ENCODE measurements at regions not wholly inside any gene's neighbourhood (a gene's known extent, or its start where the extent isn't known, plus 50 kb on each side); places are given as distances from the start of the nearest gene placed in this dataset.

DNA sequence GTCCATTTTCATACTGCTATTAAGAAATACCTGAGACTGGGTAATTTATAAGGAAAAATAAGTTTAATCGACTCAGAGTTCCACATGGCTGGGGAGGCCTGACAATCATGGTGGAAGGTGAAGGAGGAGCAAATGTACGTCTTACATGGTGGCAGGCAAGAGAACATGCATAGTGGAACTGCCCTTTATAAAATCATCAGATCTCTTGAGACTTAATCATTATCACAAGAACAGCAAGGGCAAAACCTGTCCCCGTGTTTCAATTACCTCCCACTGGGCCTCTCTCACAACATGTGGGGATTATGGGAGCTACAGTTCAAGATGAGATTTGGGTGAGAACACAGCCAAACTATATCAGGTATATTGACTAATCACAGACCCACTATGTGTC, 370.2 kb upstream of the USP24 start:
- DNase-seq = no peak

DNA sequence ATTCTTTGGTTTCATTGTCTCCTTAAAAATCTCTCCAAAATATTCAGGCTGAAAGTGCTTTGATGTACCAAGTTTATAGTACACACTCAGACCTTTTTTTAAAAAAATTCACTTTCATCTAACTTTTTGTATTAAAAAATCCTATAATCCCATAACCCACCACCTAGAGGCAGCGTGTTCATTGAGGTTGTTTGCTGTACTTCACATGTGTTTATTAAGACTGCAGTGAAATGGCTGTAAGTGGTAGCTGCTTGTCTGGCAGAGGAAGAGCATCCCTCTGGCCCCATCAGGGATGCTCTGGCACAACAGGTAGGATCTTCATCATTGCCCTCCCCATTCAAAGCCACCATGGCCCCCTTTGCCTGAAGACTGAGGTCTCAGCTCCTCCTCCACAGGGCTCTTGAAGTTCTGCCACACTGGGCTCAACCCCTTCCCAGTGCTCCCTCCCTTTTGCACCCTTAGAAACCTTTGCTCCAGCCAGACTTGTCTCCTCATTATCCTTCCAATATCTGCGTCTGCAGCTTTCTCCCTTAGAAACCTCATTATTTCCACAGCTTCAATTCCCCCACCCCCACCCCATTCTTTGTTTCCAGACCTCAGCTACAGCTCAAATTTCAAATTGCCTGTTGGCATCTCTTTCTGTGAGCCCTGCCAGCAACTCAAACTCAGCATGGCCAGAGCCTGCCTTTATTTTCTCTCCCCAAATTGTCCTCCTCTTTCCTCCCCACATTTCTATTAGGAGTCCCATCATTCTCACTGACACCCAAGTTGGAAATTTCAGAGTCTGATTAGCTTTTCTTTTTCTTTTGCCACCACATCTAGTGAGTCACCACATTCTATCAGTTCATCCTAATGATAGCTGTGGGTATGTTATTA, 369.6 kb upstream of the USP24 start:
- DNase-seq = no peak

DNA sequence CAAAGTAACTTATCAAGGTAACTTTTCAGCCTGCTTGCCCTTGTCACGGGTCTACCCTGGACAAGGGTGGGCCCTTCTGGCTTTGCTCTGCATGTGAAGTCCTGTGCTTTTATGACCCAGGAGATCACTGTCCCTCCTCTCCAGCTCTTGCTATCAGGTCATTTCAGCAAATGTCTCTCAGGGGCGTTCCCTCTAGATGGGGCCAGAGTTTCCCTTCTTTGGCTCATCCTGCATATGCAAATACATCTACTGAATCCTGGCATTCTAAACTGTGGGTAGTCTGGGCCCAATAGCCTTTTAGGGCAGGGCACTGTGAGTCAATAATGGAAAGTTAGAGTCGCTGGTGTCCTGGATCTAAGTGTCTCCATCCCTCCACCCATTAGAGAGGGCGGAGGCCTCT, 366.9 kb upstream of the USP24 start:
- DNase-seq = no peak

DNA sequence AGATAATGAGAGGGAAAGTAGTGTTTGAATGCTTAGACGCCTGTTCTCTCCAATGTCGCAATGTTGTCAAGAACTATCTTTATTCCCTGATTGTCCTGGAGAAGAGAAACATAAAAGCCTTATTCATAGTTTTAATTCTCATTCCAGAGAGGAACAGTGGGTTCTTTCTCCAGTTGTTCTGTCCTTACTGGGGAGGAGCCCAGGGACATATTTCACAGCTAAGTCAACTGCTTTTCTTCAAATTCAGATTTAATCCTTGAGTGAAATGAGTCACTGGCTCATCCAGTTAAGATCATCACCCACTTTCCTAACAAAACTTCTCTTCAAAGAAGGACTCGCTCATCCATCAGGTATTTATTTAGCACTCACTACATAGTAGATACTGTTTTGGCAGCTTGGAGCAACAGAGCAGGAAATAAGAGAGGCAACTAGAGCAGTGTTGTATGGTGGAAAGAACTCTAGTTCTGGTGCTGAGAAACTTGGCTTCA, 365.7 kb upstream of the USP24 start:
- no peak for DNase-seq

GRCh38 chr1:55579332-55580001, 364.3 kb upstream of the USP24 start:
- no peak for DNase-seq

DNA sequence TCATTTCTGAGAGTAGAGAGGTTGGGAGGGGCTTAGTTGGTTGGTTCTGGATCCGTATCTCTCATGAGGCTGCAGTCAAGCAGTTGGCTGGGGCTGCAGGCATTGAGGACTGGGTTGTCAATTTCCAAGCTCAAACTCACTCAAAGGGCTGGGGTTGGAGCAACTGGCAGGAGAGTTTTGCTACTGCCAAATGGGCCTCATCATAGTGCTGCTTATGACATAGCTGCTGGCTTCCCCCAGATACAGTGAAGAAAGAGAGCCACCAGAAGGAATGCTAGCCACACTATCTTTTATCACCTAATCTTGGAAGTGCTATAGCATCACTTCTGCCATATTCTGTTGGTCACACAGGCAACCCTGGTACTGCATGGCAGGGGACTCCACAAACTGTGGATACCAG, 363.5 kb upstream of the USP24 start:
- no peak for DNase-seq

DNA sequence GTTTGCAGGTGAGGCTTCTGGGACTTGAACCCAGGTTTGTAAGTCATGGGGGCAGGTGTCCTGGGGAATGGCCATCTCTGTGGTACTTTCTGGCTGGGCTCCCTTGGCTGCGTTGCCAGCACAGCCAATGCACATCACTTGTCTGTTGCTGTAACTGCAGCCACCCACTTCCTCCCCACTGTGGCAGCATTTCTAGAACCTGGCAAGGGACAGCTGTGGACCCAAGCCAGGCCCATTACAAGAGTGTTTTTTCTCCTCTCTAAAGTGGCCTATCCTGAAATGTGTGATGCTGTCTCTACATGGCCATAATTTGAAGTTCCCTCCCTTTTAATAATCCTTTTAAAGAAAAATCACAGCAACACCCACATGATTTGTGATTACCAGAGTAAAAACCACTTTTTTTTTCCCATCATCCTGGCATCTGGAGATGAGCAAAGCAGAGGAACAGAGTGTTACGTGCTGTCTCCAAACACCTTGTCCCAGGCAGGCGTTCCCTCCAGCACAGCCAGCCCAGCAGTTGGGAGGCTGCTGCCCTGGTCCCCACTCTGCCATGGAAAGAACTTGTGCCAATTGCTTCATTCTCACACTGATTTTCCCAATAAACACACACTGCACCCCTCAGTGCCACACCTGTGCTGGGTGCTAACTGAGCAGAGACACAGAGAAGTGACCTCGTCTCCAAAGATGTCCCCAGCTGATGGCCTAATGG, 360.6 kb upstream of the USP24 start:
- no peak for DNase-seq

DNA sequence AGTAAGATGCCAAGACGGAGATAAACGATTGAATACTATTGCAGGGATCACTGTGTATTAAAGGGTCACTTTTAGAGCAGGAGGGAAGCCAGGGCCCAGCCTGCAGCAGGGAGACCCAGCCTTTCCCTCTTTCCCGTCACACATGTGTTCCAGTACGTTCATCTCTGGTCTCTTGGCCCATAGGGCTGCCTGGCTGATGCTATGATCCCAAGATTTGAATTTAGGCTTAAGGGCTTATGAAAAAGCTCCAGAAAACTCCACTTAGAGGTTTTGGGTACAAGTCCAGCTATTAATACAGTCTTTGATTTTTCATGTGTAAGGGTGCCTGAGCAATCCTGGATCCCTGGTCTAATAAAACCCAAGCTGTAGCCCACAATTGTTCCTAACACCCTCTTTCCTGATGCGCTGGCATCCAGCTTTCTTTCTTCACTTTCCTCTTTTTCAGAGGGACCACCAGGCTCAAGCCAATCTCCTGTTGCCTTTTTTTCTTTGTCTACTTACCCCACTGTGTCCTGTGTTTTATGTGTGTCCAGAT, 359.6 kb upstream of the USP24 start:
- no peak for DNase-seq

GRCh38 chr1:55572878-55573734, 357.9 kb upstream of the USP24 start:
- no peak for DNase-seq

DNA sequence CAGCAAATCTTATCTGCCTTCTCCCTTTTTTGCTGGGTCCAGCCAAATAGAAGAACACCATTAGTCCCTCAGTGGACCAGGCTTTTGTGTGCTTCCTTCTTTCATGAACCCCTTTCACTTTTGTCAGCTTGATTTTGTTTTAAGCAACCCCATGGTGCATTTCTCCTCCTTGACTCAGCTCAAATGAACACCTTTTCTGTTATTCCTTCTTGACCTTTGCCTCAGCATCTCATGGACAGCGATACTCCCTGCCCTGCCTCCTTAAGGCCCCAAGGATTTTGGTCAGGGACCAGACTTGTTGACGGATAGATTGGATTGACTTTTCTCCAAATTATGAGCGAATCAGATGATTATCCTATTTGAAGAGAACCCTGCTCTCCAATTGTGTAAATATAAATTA, 356.6 kb upstream of the USP24 start:
- no peak for DNase-seq

DNA sequence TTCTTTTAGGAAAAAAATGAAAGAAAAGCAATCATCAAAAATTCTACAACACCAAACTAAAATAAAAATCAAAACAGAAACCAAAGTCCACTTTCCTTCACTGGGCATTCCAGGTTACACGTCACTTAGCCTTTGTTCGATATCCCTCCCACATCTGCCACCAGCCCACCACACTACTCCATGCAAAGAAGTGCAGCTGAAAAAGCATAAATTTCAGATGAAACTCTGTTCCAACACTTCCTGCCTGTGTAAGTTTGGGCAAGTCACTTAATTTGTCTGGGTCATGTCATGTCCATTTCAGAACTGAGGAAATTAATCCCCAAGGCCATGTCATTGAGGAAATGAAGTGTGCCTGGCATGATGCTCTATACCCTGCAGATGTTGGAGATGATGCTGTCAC, 354.3 kb upstream of the USP24 start:
- DNase-seq = no peak

DNA sequence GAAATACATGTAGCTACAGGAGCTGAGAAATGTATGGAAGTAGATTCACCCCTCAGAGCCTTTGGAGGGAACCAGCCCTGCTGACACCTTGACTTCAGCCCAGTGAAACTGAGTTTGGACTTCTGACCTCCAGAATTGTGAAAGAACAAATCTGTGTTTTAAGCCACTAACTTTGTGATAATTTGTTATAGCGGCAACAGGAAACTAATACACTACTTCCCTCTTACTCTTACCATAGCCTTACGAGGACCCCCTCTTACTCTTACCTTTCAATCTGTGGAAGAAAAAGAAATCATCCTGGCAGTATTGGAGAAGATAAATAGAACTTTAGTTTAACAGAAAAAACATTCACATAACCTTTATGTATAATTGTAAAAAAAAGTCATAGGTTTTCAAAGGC, 353.6 kb upstream of the USP24 start:
- no peak for DNase-seq

DNA sequence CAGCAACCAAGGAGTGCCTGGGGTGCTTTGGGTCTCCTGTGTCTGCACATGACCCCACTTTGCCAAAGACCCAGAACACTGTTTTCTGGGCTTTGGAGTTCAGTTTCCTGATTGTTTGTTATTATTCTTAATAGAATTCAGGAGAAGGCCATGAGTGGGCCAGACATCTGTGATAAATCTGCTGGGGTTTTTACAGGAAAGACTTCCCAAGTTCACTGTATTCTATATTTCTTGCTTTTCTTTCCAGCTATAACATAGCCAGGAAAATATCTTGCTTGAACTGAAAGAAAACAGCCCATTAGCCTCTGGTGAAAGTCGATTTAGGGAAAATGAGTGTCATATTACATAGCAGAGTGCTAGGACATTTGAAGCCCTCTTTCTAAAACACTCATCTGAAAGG, 345.1 kb upstream of the USP24 start:
- no peak for DNase-seq

- DNase-seq = no peak
Measured at GRCh38 chr1:55559842-55560241, 344.7 kb upstream of the USP24 start.

- DNase-seq = no peak
Measured at GRCh38 chr1:55559161-55559611, 344.0 kb upstream of the USP24 start.

- no peak for DNase-seq
Measured at GRCh38 chr1:55558515-55558914, 343.4 kb upstream of the USP24 start.

GRCh38 chr1:55555956-55556725, 341.0 kb upstream of the USP24 start:
- no peak for DNase-seq

GRCh38 chr1:55554611-55555010, 339.4 kb upstream of the USP24 start:
- no peak for DNase-seq

DNA sequence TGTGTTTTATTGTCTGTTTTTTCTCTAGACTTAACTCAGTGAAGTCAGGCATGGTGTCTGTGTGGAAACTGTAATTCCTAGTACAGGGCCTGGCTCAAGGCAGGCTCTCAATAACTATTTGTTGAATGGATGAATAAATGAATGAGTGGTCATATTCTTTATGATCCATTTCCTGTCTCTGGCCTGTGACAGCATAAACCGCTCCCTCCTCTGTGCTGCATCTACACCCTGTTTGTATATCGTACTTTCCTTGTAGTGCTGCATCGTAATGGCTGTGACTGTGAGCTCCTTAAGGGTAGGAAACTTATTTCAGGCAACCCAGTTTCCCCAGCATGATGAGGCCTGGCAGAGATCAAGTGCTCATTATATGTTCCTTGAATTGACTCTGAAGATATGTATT, 337.5 kb upstream of the USP24 start:
- no peak for DNase-seq

DNA sequence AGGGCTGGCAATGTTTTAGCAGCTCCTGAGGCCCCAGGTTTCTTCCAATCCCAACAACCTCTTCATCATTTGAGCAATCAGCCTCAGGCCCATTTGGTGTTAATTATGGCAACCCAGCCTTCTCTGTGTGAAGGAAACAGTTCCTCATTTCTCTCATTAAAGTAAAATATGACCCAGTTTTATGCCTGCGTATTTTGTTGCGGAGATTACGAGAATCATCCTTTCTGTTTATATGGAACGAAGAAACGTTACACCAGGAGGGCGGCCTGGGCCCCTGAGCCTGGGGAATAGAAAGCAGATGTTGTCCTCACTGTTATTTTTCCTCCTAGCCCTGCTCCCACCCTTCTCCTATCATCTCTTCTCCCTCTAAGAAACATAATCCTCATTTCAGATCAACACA, 332.2 kb upstream of the USP24 start:
- DNase-seq = no peak

DNA sequence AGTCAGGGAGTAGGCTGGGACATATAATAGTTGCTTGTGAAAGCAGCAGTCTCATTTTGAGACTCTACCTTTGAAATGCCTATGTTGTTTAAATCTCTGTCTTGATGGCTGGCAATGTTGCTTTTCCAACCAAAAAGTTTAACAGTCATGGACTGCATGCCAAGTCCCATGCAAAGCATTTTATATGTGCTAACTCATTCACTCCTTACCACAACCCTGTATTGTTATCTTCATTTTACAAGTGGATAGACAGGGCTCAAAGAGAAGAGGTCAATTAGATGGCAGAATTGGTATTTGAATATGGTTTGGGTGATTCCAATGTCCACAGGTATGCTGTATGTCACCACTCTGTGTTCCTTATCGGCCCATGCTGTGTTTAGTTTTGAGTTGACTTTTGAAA, 331.4 kb upstream of the USP24 start:
- DNase-seq = no peak

DNA sequence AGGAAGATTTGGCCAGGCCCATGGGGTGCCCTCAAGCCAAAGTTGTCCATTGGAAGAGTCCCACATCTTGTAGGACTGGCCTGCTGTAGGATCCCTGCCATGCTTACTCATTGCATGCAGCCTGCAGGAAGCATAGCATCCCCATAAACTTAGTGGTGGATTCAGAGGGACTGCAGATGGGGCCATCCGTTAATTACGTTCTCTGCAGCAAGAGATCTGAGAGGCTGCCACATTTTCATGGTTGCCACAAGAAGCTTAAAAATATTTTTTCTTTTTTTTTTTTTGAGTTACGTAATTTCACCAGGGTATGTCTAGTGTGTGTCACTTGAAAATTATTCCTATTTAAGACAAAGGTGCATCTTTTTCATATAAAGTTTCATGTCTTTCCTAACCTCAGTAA, 329.7 kb upstream of the USP24 start:
- DNase-seq = no peak

Data from activated CD4-positive, alpha-beta T cell treated with anti-CD3 and anti-CD28 coated beads, Interleukin-10, Interleukin-2, amounts not matched to agents 100 ng/mL and 50 ng/mL, durations not matched to agents 16 hours and 8 hours (primary cell).